ENCODE measurements at regions not wholly inside any gene's neighbourhood (a gene's known extent, or its start where the extent isn't known, plus 50 kb on each side); places are given as distances from the start of the nearest gene placed in this dataset.
A peak's percentile ranks its signal among the peaks of the same experiment; 100 is the strongest.

DNA sequence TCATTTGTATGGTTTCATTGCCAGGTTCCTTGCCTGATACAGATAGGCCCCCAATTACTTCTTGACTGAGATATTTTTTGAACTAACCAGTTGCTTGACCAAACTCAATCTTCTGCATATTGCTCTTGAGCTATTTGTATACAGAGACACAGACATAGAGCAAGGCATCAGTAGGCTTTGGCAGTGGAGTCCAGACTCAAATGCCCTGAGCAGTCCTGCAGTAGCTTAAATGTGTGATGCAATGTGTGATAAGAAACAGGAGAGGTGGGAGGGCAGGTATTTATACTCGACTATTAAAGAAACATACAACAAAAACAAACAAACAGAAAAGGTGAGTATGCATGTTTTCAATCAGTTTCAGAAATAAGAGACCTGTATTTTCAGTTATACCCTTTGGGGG lies 197.9 kb upstream of the DAB1 start:
- Histone ChIP-seq H3K27me3 (ENCODE audit: control insufficient read depth in 2 of 2, insufficient read depth in 2 of 2, low read length in 2 of 2) (no peaks in the 10 kb centered on the region), H3K36me3 (ENCODE audit: control insufficient read depth, insufficient read depth, low read length) (no peaks in the 10 kb centered on the region), H3K9ac (ENCODE audit: insufficient read depth in 1 of 2, low read depth in 2 of 2, low read length in 2 of 2) (no peak overlapping the region), H3K27ac (ENCODE audit: extremely low read depth, low read depth, low read length) (no peak overlapping the region), H3K4me3 (no peak overlapping the region), H3K79me2 (ENCODE audit: control insufficient read depth, insufficient read depth, low read length) (no peaks in the 10 kb centered on the region), H3K4me1 (replicated peaks in 1 of 2; ENCODE audit: control insufficient read depth in 2 of 2, insufficient read depth in 2 of 2, low read length in 2 of 2) (no peaks in the 10 kb centered on the region; a peak in 1 of 5 replicates), H4K20me1 (replicated peaks; ENCODE audit: control insufficient read depth, insufficient read depth, low read length) (no peaks in the 10 kb centered on the region), H2AFZ (ENCODE audit: low read depth, low read length) (no peak overlapping the region), H3K9me3 (replicated peaks; ENCODE audit: control insufficient read depth, insufficient read depth, low read depth, low read length) (no peaks in the 10 kb centered on the region), H3K9me1 (ENCODE audit: control insufficient read depth, insufficient read depth, low read length) (no peaks in the 10 kb centered on the region), H3K4me2 (ENCODE audit: insufficient read depth, low read length) (no peak overlapping the region)
- ChIA-PET CTCF (ENCODE audit: low intra/inter-chr PET ratio) (no interaction called here), POLR2A (interaction anchor here (0.6 kb wide), 1 partner anchor 14 kb away, joined by 3 read pairs; no protein-coding TSS in a partner anchor)
- TF ChIP-seq ZNF239 (CRISPR knock-in tag; IDR thresholded peaks at IDR 0.05): peak; percentile 95
- TF ChIP-seq, protein P1, sequence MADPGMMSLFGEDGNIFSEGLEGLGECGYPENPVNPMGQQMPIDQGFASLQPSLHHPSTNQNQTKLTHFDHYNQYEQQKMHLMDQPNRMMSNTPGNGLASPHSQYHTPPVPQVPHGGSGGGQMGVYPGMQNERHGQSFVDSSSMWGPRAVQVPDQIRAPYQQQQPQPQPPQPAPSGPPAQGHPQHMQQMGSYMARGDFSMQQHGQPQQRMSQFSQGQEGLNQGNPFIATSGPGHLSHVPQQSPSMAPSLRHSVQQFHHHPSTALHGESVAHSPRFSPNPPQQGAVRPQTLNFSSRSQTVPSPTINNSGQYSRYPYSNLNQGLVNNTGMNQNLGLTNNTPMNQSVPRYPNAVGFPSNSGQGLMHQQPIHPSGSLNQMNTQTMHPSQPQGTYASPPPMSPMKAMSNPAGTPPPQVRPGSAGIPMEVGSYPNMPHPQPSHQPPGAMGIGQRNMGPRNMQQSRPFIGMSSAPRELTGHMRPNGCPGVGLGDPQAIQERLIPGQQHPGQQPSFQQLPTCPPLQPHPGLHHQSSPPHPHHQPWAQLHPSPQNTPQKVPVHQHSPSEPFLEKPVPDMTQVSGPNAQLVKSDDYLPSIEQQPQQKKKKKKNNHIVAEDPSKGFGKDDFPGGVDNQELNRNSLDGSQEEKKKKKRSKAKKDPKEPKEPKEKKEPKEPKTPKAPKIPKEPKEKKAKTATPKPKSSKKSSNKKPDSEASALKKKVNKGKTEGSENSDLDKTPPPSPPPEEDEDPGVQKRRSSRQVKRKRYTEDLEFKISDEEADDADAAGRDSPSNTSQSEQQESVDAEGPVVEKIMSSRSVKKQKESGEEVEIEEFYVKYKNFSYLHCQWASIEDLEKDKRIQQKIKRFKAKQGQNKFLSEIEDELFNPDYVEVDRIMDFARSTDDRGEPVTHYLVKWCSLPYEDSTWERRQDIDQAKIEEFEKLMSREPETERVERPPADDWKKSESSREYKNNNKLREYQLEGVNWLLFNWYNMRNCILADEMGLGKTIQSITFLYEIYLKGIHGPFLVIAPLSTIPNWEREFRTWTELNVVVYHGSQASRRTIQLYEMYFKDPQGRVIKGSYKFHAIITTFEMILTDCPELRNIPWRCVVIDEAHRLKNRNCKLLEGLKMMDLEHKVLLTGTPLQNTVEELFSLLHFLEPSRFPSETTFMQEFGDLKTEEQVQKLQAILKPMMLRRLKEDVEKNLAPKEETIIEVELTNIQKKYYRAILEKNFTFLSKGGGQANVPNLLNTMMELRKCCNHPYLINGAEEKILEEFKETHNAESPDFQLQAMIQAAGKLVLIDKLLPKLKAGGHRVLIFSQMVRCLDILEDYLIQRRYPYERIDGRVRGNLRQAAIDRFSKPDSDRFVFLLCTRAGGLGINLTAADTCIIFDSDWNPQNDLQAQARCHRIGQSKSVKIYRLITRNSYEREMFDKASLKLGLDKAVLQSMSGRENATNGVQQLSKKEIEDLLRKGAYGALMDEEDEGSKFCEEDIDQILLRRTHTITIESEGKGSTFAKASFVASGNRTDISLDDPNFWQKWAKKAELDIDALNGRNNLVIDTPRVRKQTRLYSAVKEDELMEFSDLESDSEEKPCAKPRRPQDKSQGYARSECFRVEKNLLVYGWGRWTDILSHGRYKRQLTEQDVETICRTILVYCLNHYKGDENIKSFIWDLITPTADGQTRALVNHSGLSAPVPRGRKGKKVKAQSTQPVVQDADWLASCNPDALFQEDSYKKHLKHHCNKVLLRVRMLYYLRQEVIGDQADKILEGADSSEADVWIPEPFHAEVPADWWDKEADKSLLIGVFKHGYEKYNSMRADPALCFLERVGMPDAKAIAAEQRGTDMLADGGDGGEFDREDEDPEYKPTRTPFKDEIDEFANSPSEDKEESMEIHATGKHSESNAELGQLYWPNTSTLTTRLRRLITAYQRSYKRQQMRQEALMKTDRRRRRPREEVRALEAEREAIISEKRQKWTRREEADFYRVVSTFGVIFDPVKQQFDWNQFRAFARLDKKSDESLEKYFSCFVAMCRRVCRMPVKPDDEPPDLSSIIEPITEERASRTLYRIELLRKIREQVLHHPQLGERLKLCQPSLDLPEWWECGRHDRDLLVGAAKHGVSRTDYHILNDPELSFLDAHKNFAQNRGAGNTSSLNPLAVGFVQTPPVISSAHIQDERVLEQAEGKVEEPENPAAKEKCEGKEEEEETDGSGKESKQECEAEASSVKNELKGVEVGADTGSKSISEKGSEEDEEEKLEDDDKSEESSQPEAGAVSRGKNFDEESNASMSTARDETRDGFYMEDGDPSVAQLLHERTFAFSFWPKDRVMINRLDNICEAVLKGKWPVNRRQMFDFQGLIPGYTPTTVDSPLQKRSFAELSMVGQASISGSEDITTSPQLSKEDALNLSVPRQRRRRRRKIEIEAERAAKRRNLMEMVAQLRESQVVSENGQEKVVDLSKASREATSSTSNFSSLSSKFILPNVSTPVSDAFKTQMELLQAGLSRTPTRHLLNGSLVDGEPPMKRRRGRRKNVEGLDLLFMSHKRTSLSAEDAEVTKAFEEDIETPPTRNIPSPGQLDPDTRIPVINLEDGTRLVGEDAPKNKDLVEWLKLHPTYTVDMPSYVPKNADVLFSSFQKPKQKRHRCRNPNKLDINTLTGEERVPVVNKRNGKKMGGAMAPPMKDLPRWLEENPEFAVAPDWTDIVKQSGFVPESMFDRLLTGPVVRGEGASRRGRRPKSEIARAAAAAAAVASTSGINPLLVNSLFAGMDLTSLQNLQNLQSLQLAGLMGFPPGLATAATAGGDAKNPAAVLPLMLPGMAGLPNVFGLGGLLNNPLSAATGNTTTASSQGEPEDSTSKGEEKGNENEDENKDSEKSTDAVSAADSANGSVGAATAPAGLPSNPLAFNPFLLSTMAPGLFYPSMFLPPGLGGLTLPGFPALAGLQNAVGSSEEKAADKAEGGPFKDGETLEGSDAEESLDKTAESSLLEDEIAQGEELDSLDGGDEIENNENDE (IDR thresholded peaks at IDR 0.05; ENCODE audit: low read depth, low read length): no peak
- DNase-seq (ENCODE audit: extremely low read depth in 1 of 4, low spot score in 3 of 4) (no peak), ATAC-seq (no peak), FAIRE-seq (no peak)
- WGBS (ENCODE audit: insufficient coverage, low coverage, missing lambda C conversion rate): 0% methylated on average over 1 of the region's 1 CpG
- no TSS peak for BruUV-seq (replicated peaks)
- intact Hi-C loops (cut with micrococcal nuclease): no loop called here
- in situ Hi-C loops (cut with MboI): no loop called here

Data from K562 (cell line).